Right ventricle myocardium inferior (tissue), 1 donor: ENCODE measurements at regions not wholly inside any gene's neighbourhood (a gene's known extent, or its start where the extent isn't known, plus 50 kb on each side); places are given as distances from the start of the nearest gene placed in this dataset.
A peak's percentile ranks its signal among the peaks of the same experiment; 100 is the strongest.
"Not testable (repeated sequence)": the region's sequence is repeated elsewhere in the genome, so short reads cannot be mapped to it uniquely, and the experiment has no call there.

Source experiments
- ATAC-seq: fragments of 200-7000 bp; cut with Tn5 transposase; one replicate; pipeline ENCODE4 v1.9.1; 2020; ENCODE audit warnings: mild to moderate bottlenecking, moderate library complexity
- DNase-seq: peaks from one replicate; pipeline ENCODE4 v3.0.0; 2021; ENCODE audit errors: missing footprints
- intact Hi-C: fragments of 100-400 bp; cut with DNase I; formaldehyde crosslinking; loops from one replicate; pipeline ENCODE4 v1.11.0; 2022
- donor health status: DM: no; HTN: yes; CAD: no; lungs with severe emphysema.

- DNase-seq (no peak), ATAC-seq (no peak)
- intact Hi-C loops, result no loop called here
These were observed 1614.7 kb downstream of the STIM2 start for GRCh38 chr4:28475381-28475780.

- intact Hi-C loops, result no loop called here
- no peak for DNase-seq
- no peak for ATAC-seq
These were observed 1619.0 kb downstream of the STIM2 start for GRCh38 chr4:28479666-28480065.

GRCh38 chr4:28481565-28481964 lies 1620.9 kb downstream of the STIM2 start:
- no peak for ATAC-seq
- no peak for DNase-seq
- intact Hi-C loops, result no loop called here

- intact Hi-C loops, result no loop called here
- ATAC-seq (no peak), DNase-seq (no peak)
These were observed 1622.1 kb downstream of the STIM2 start for GRCh38 chr4:28482580-28483270.

- intact Hi-C loops, result no loop called here
- no peak for DNase-seq
- ATAC-seq, result no peak
These were observed 1627.4 kb downstream of the STIM2 start for GRCh38 chr4:28488021-28488420.

- no peak for ATAC-seq
- no peak for DNase-seq
- intact Hi-C loops, result no loop called here
These were observed 1630.0 kb downstream of the STIM2 start for GRCh38 chr4:28490669-28491068.

GRCh38 chr4:28505064-28505463 lies 1644.4 kb downstream of the STIM2 start:
- no peak for ATAC-seq
- DNase-seq, result no peak
- intact Hi-C loops, result no loop called here

GRCh38 chr4:28508636-28509035 lies 1648.0 kb downstream of the STIM2 start:
- no peak for ATAC-seq
- intact Hi-C loops, result no loop called here
- peak; percentile 25 for DNase-seq

GRCh38 chr4:28514766-28515165 lies 1654.1 kb downstream of the STIM2 start:
- DNase-seq, intact Hi-C loops, ATAC-seq: not testable (repeated sequence)

GRCh38 chr4:28518561-28519165 lies 1658.0 kb downstream of the STIM2 start:
- intact Hi-C loops, result no loop called here
- ATAC-seq (no peak), DNase-seq (no peak)

- intact Hi-C loops, result no loop called here
- ATAC-seq (no peak), DNase-seq (no peak)
These were observed 1663.1 kb downstream of the STIM2 start for GRCh38 chr4:28523681-28524190.

- DNase-seq, result no peak
- ATAC-seq, result no peak
- intact Hi-C loops, result no loop called here
These were observed 1675.5 kb downstream of the STIM2 start for GRCh38 chr4:28536124-28536523.

GRCh38 chr4:28545986-28546385 lies 1685.3 kb downstream of the STIM2 start:
- no peak for DNase-seq
- ATAC-seq, result no peak
- intact Hi-C loops, result no loop called here

- ATAC-seq (no peak), DNase-seq (no peak)
- intact Hi-C loops, result no loop called here
These were observed 1687.5 kb downstream of the STIM2 start for GRCh38 chr4:28548136-28548535.

GRCh38 chr4:28548594-28548993 lies 1688.0 kb downstream of the STIM2 start:
- ATAC-seq, result no peak
- no peak for DNase-seq
- intact Hi-C loops, result no loop called here

- intact Hi-C loops, result no loop called here
- DNase-seq (no peak), ATAC-seq (no peak)
These were observed 1695.2 kb downstream of the STIM2 start for GRCh38 chr4:28555866-28556265.

GRCh38 chr4:28557755-28558154 lies 1697.1 kb downstream of the STIM2 start:
- ATAC-seq (no peak), DNase-seq (no peak)
- intact Hi-C loops, result no loop called here

- DNase-seq (no peak), ATAC-seq (no peak)
- intact Hi-C loops, result no loop called here
These were observed 1698.3 kb downstream of the STIM2 start for GRCh38 chr4:28558895-28559294.

GRCh38 chr4:28562913-28563312 lies 1702.3 kb downstream of the STIM2 start:
- intact Hi-C loops, result no loop called here
- DNase-seq, result no peak
- ATAC-seq, result no peak

- no peak for DNase-seq
- intact Hi-C loops, result no loop called here
- ATAC-seq, result no peak
These were observed 1704.8 kb downstream of the STIM2 start for GRCh38 chr4:28565396-28565795.

- ATAC-seq (no peak), DNase-seq (no peak)
- intact Hi-C loops, result no loop called here
These were observed 1740.3 kb downstream of the STIM2 start for GRCh38 chr4:28600958-28601357.
